HFF-Myc (cell line): ENCODE measurements at regions not wholly inside any gene's neighbourhood (a gene's known extent, or its start where the extent isn't known, plus 50 kb on each side); places are given as distances from the start of the nearest gene placed in this dataset.
A peak's percentile ranks its signal among the peaks of the same experiment; 100 is the strongest.
"Not testable (repeated sequence)": the region's sequence is repeated elsewhere in the genome, so short reads cannot be mapped to it uniquely, and the experiment has no call there.

Source experiments
- DNase-seq: peaks from one replicate; pipeline ENCODE4 v3.0.0-alpha.2; 2011; ENCODE audit warnings: low read depth; ENCODE audit errors: extremely low read depth
- H3K4me3 ChIP-seq: replicated peaks from 2 replicates; pipeline ENCODE4 v1.5.1; 2011; ENCODE audit warnings: low read depth, mild to moderate bottlenecking, control low read depth, low read length
- CTCF ChIP-seq: IDR thresholded peaks from 2 replicates; pipeline ENCODE4 v1.5.1; 2012; ENCODE audit warnings: mild to moderate bottlenecking, low read depth, low read length, control low read depth; ENCODE audit errors: missing control alignments

- H3K4me3 ChIP-seq = no peak overlapping the region
- DNase-seq = peak; percentile 61
- no peak for TF ChIP-seq CTCF
Observed at GRCh38 chr5:123997462-123998215, 485.7 kb downstream of the CSNK1G3 start.

GRCh38 chr5:123997064-123997461 lies 485.1 kb downstream of the CSNK1G3 start:
- no peak for TF ChIP-seq CTCF
- no peak overlapping the region for H3K4me3 ChIP-seq
- DNase-seq = no peak

- no peak overlapping the region for H3K4me3 ChIP-seq
- no peak for TF ChIP-seq CTCF
- no peak for DNase-seq
Observed at GRCh38 chr5:123992641-123993040, 480.7 kb downstream of the CSNK1G3 start.

GRCh38 chr5:123987956-123988355 lies 476.0 kb downstream of the CSNK1G3 start:
- H3K4me3 ChIP-seq = no peak overlapping the region
- TF ChIP-seq CTCF = no peak
- no peak for DNase-seq

GRCh38 chr5:123976379-123977033 lies 464.5 kb downstream of the CSNK1G3 start:
- TF ChIP-seq CTCF = no peak
- no peak overlapping the region for H3K4me3 ChIP-seq
- no peak for DNase-seq

GRCh38 chr5:123975521-123975920 lies 463.5 kb downstream of the CSNK1G3 start:
- not testable (repeated sequence) for DNase-seq, H3K4me3 ChIP-seq

GRCh38 chr5:123966781-123967180 lies 454.8 kb downstream of the CSNK1G3 start:
- no peak overlapping the region for H3K4me3 ChIP-seq
- TF ChIP-seq CTCF = no peak
- DNase-seq = no peak
